WI38 (cell line): ENCODE measurements at regions not wholly inside any gene's neighbourhood (a gene's known extent, or its start where the extent isn't known, plus 50 kb on each side); places are given as distances from the start of the nearest gene placed in this dataset.

Experiments
- H3K4me3 ChIP-seq: 2 replicates; pipeline ENCODE4 v1.5.1; 2011; ENCODE audit warnings: low read depth, mild to moderate bottlenecking, control low read depth, low read length
- TF ChIP-seq, protein P1 (sequence below): IDR thresholded peaks from 2 replicates; pipeline ENCODE4 v1.5.1; 2012; ENCODE audit warnings: low read depth, mild to moderate bottlenecking, control low read depth, low read length

DNA sequence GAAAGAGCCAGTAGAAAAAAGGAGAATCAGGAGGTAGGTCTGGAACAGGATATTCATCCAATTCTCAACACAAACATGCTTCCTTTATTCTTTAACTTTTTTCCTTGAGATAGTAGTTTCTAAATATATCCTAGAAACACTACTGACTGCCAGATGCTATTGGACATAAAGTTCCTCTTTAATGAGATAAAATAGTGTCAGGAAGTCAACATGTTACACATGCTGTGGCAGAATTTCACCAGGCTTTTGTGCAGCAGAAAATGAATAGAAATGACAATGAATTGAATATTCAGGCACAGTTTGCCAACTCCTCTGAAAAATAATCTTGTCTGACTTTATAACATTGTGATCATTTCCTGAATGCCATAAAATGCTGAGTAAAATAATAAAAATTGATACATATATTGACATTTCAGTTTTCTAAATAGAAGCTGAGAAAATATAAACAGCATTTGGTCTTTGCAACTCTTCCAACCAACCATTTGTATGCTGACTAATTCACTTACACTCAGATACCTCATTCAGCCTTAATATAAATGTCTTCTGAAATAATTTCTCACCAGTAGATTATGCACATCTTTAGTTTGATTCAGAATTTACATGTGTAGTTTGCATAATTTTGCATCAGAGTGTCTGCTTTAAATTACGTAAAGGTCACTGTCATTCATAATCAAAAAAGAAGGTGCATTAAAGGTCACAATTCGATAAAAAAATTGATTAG, 486.1 kb upstream of the ADGRL2 start:
- TF ChIP-seq, protein P1, sequence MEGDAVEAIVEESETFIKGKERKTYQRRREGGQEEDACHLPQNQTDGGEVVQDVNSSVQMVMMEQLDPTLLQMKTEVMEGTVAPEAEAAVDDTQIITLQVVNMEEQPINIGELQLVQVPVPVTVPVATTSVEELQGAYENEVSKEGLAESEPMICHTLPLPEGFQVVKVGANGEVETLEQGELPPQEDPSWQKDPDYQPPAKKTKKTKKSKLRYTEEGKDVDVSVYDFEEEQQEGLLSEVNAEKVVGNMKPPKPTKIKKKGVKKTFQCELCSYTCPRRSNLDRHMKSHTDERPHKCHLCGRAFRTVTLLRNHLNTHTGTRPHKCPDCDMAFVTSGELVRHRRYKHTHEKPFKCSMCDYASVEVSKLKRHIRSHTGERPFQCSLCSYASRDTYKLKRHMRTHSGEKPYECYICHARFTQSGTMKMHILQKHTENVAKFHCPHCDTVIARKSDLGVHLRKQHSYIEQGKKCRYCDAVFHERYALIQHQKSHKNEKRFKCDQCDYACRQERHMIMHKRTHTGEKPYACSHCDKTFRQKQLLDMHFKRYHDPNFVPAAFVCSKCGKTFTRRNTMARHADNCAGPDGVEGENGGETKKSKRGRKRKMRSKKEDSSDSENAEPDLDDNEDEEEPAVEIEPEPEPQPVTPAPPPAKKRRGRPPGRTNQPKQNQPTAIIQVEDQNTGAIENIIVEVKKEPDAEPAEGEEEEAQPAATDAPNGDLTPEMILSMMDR: no peak
- H3K4me3 ChIP-seq: no peak overlapping the region

GRCh38 chr1:81313289-81313688, 487.4 kb upstream of the ADGRL2 start:
- TF ChIP-seq, protein P1: no peak
- no peak overlapping the region for H3K4me3 ChIP-seq

DNA sequence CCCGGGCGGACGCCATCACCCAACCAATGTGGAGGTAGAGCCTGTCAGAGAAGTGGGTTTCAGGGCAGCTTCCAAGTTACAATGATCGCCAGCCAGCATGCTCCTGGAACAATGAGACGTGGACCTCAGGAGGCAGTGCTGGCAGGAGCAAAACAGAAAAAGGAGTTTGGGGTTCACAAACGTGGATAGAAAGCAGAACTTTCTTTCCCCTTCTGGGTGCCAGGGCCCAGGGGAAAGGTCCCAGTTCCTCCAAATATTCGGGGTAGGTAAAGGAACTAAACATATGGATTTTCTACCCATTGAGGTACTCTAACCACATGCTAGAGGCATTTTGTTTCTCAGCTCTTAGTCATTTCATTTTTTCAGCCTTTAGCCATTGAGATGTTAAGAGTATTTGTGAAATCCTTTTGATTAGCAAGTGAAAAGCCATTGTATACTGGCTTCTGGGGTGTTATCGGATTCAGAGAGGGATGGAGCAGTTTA, 488.4 kb upstream of the ADGRL2 start:
- H3K4me3 ChIP-seq: no peak overlapping the region
- TF ChIP-seq, protein P1: no peak

- TF ChIP-seq, protein P1: no peak
- no peak overlapping the region for H3K4me3 ChIP-seq
These were observed 490.5 kb upstream of the ADGRL2 start for GRCh38 chr1:81310250-81310649.

- TF ChIP-seq, protein P1: no peak
- H3K4me3 ChIP-seq: no peak overlapping the region
These were observed 492.5 kb upstream of the ADGRL2 start for GRCh38 chr1:81308191-81308590.

DNA sequence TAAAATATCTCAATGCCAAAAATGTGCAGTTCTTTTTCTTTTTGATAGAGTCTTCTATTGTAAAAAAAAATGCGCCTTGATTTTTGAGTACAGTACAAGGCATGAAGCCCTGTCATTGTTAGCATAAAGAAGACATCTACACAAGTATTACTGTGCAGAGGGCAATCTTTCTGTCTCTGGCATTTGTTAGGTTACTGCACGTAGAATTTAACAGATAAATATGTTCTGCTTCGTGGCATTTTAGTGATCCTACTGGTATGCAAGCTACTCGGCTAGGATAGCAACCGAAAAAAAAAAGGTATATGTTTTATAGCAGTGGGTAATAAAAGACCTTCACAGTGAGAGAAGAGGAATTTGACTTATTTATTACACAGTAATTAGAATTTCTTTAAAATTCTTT, 492.9 kb upstream of the ADGRL2 start:
- TF ChIP-seq, protein P1: no peak
- H3K4me3 ChIP-seq: no peak overlapping the region

DNA sequence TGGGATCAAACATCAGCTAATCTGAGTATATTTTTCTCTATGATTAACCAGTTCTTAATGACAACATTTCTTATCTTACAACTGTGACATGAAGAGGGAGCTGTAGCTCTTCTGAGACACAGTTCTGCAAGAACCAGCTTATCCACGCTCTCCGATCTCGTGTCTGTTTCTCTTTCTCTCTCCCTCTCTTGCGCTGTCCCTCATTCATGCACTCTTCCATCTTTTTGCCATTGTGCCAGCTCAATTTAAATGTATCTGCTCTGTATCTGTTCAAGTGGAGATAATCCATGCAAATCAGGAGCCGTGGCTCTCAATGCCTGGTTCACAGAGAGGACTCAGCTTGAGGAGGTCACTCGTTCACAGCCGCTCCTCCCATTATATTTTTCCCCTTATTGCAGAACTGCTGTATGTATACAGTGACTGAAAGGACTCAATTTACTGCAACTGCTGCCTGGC, 494.7 kb upstream of the ADGRL2 start:
- peak overlapping the region; percentile 41 for H3K4me3 ChIP-seq
- TF ChIP-seq, protein P1: no peak
